ENCODE measurements at regions not wholly inside any gene's neighbourhood (a gene's known extent, or its start where the extent isn't known, plus 50 kb on each side); places are given as distances from the start of the nearest gene placed in this dataset.

DNA sequence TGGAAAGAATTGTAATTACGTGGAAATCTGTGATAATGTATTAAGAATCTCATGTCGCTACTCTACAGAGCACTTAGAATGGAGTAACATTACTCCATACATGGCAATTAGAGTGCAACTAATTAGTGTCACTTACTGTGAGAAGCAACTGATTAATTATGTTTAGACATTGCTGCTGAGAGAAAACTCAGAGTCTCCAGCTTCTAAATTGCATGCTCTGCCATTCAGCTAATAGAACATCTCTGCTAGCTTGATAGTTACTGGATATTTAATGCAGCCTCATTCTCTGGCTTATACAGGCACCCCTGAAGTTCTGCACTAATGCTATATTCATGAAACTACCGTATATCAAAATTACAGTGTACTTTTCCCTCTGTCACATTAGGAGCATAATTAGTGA lies 338.4 kb downstream of the ADAMTS20 start:
- DNase-seq (ENCODE audit: low read depth): no peak
- TF ChIP-seq POLR2A (IDR thresholded peaks at IDR 0.05; ENCODE audit: extremely low read depth, insufficient read length): no peak
- no peak for TF ChIP-seq MYC (IDR thresholded peaks at IDR 0.05; ENCODE audit: low read depth, low read length)
- TF ChIP-seq, protein P1, sequence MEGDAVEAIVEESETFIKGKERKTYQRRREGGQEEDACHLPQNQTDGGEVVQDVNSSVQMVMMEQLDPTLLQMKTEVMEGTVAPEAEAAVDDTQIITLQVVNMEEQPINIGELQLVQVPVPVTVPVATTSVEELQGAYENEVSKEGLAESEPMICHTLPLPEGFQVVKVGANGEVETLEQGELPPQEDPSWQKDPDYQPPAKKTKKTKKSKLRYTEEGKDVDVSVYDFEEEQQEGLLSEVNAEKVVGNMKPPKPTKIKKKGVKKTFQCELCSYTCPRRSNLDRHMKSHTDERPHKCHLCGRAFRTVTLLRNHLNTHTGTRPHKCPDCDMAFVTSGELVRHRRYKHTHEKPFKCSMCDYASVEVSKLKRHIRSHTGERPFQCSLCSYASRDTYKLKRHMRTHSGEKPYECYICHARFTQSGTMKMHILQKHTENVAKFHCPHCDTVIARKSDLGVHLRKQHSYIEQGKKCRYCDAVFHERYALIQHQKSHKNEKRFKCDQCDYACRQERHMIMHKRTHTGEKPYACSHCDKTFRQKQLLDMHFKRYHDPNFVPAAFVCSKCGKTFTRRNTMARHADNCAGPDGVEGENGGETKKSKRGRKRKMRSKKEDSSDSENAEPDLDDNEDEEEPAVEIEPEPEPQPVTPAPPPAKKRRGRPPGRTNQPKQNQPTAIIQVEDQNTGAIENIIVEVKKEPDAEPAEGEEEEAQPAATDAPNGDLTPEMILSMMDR (IDR thresholded peaks at IDR 0.05; ENCODE audit: low read depth, low read length): no peak
- TF ChIP-seq, protein P2, sequence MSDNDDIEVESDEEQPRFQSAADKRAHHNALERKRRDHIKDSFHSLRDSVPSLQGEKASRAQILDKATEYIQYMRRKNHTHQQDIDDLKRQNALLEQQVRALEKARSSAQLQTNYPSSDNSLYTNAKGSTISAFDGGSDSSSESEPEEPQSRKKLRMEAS (IDR thresholded peaks at IDR 0.05; ENCODE audit: low read depth, low read length): no peak

DNA sequence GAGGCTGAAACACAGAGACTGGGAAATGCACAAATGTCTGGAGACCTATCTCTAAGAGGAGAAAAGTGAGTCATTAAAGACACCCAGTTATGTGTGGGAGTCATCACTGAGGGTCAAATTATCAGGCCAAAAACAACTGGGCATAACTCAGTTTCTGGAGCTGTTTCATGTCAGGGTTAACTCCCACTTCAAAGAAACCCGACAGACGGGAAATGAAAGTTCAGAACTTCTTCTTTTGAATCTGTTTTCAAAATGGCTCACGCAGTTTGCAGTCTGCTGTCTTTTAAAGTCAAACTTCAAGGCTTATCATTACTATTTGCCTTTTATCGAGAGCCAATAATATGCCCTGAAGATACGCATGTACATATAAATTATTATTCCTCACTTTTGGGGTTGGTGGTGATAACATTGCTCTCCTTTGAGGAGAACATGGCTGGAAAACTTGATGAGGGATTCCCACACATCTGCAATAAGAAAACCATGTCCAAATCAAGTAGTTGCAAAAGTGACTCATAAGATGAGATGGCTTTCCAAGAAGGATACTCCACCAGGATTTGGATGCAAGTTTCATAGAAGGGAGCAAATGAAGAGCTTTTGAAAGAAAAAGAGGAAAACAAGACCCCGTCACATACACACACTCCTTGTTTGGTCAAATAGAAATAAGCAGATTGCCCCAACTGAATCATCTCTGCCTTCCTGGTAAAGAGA lies 341.4 kb downstream of the ADAMTS20 start:
- TF ChIP-seq, protein P2 (IDR thresholded peaks at IDR 0.05; ENCODE audit: low read depth, low read length): no peak
- TF ChIP-seq POLR2A (IDR thresholded peaks at IDR 0.05; ENCODE audit: extremely low read depth, insufficient read length) (no peak), MYC (IDR thresholded peaks at IDR 0.05; ENCODE audit: low read depth, low read length) (no peak)
- TF ChIP-seq, protein P1 (IDR thresholded peaks at IDR 0.05; ENCODE audit: low read depth, low read length): no peak
- DNase-seq (ENCODE audit: low read depth): peak; percentile 92
- H3K4me3 ChIP-seq (ENCODE audit: low read depth, low read length): no peak overlapping the region

More for the DNA sequence above, 338.4 kb downstream of the ADAMTS20 start:
- no peak overlapping the region for H3K4me3 ChIP-seq (ENCODE audit: low read depth, low read length)

DNA sequence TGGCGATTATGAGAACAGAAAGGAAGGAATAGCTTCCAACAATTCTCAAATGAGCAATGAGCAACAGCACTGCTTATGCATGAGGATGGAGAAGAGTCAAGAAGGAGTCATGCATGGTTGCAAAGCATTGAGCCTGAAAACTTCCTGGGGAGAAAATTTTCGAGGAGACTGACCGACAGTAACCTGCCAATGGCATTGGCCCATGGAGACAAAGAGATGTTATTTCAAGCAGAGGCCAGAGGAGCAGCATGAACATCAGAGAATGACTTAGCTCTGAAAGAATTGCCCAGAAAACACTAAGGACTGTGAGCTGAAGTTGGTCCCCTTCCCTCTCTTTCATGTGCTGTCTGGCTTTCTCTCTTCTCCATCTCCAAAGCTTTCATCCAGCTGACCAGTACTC lies 343.4 kb downstream of the ADAMTS20 start:
- TF ChIP-seq MYC (IDR thresholded peaks at IDR 0.05; ENCODE audit: low read depth, low read length) (no peak), POLR2A (IDR thresholded peaks at IDR 0.05; ENCODE audit: extremely low read depth, insufficient read length) (no peak)
- TF ChIP-seq, protein P2 (IDR thresholded peaks at IDR 0.05; ENCODE audit: low read depth, low read length): no peak
- TF ChIP-seq, protein P1 (IDR thresholded peaks at IDR 0.05; ENCODE audit: low read depth, low read length): no peak
- no peak for DNase-seq (ENCODE audit: low read depth)

DNA sequence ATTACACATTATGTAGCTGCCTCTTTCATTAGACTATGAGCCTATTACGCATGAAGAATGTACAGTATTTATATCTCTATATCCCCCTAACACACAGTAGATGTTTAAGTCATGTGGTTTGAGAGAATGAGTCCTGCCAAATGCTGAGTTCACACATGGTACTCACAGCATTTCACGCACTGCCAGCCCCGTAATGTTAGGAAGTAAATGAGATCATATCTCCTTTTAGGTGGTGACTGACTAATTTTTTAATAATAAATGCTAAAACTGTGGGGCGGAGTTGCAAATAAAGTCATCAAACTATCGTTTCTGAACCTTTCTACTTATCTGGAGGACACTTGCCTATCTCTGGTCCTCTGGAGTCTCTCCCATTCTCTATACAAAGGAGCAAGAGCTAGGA lies 343.8 kb downstream of the ADAMTS20 start:
- DNase-seq (ENCODE audit: low read depth): no peak
- TF ChIP-seq MYC (IDR thresholded peaks at IDR 0.05; ENCODE audit: low read depth, low read length): no peak
- TF ChIP-seq, protein P2 (IDR thresholded peaks at IDR 0.05; ENCODE audit: low read depth, low read length): no peak
- TF ChIP-seq, protein P1 (IDR thresholded peaks at IDR 0.05; ENCODE audit: low read depth, low read length): no peak
- no peak for TF ChIP-seq POLR2A (IDR thresholded peaks at IDR 0.05; ENCODE audit: extremely low read depth, insufficient read length)

More for the DNA sequence above, 343.4 kb downstream of the ADAMTS20 start:
- no peak overlapping the region for H3K4me3 ChIP-seq (ENCODE audit: low read depth, low read length)

DNA sequence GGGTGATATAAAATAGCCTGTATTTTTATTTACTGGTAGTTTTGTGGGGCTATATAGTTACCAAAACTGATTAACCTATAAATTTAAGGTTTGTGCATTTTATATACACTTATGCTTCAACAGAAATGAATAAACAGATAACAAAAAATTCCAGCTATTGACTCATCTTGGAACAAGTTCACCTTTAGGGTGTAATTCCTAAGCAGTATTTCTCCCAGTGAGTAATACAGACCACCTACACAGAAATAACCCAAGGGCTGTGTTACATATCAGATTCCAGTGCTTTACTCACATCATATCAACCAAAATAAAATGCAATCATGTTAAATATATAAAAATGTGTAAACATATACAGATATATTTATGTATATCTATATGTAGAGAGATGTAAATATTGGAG lies 345.6 kb downstream of the ADAMTS20 start:
- no peak overlapping the region for H3K4me3 ChIP-seq (ENCODE audit: low read depth, low read length)
- TF ChIP-seq MYC (IDR thresholded peaks at IDR 0.05; ENCODE audit: low read depth, low read length) (no peak), POLR2A (IDR thresholded peaks at IDR 0.05; ENCODE audit: extremely low read depth, insufficient read length) (no peak)
- TF ChIP-seq, protein P1 (IDR thresholded peaks at IDR 0.05; ENCODE audit: low read depth, low read length): no peak
- TF ChIP-seq, protein P2 (IDR thresholded peaks at IDR 0.05; ENCODE audit: low read depth, low read length): no peak
- DNase-seq (ENCODE audit: low read depth): no peak

More for the DNA sequence above, 343.8 kb downstream of the ADAMTS20 start:
- no peak overlapping the region for H3K4me3 ChIP-seq (ENCODE audit: low read depth, low read length)
